Central memory CD8-positive, alpha-beta T cell (primary cell): ENCODE measurements at regions not wholly inside any gene's neighbourhood (a gene's known extent, or its start where the extent isn't known, plus 50 kb on each side); places are given as distances from the start of the nearest gene placed in this dataset.

Experiments used
- ATAC-seq: fragments of 150-1000 bp; cut with Tn5 transposase; replicated peaks from 2 replicates; pipeline ENCODE4 v1.10.0; 2022; ENCODE audit warnings: mild to moderate bottlenecking, moderate FRiP score, moderate number of reproducible peaks; ENCODE audit not compliant: poor library complexity, severe bottlenecking; ENCODE audit errors: extremely low read depth
- DNase-seq, 2 donors: peaks; one replicate each; pipeline ENCODE4 v3.0.0; 2021; ENCODE audit warnings: low spot score in 2 of 2
- H3K27ac Mint-ChIP-seq: one replicate; pipeline ENCODE4 v1.8.0; 2022; ENCODE audit warnings: low read depth, mild to moderate bottlenecking, moderate library complexity, mixed read lengths
- H3K27me3 Mint-ChIP-seq: one replicate; pipeline ENCODE4 v1.8.0; 2022; ENCODE audit warnings: mixed read lengths
- H3K36me3 Mint-ChIP-seq: one replicate; pipeline ENCODE4 v1.8.0; 2022; ENCODE audit warnings: mild to moderate bottlenecking, moderate library complexity, mixed read lengths; ENCODE audit not compliant: insufficient read depth
- H3K4me1 Mint-ChIP-seq: one replicate; pipeline ENCODE4 v1.8.0; 2022; ENCODE audit warnings: mixed read lengths
- H3K4me3 Mint-ChIP-seq: one replicate; pipeline ENCODE4 v1.8.0; 2022; ENCODE audit warnings: mild to moderate bottlenecking, moderate library complexity, mixed read lengths
- H3K9me3 Mint-ChIP-seq: one replicate; pipeline ENCODE4 v1.8.0; 2022; ENCODE audit warnings: mixed read lengths

- H3K9me3 Mint-ChIP-seq, result peaks cover 7% of the 10 kb centered on the region
- H3K4me1 Mint-ChIP-seq, result no peaks in the 10 kb centered on the region
- no peaks in the 10 kb centered on the region for H3K36me3 Mint-ChIP-seq
- H3K27me3 Mint-ChIP-seq, result peaks cover 13% of the 10 kb centered on the region
- no peak overlapping the region for H3K27ac Mint-ChIP-seq
- no peak for ATAC-seq
- H3K4me3 Mint-ChIP-seq, result no peak overlapping the region
- DNase-seq, result no peak
Measured at GRCh38 chr13:31452525-31452924, 252.8 kb downstream of the B3GLCT start.

GRCh38 chr13:31455581-31455980 lies 255.8 kb downstream of the B3GLCT start:
- DNase-seq, result no peak
- peaks cover 7% of the 10 kb centered on the region for H3K9me3 Mint-ChIP-seq
- peaks cover 11% of the 10 kb centered on the region for H3K27me3 Mint-ChIP-seq
- no peak for ATAC-seq
- H3K27ac Mint-ChIP-seq, result no peak overlapping the region
- H3K36me3 Mint-ChIP-seq, result no peaks in the 10 kb centered on the region
- H3K4me3 Mint-ChIP-seq, result no peak overlapping the region
- H3K4me1 Mint-ChIP-seq, result no peaks in the 10 kb centered on the region

GRCh38 chr13:31456056-31456455 lies 256.3 kb downstream of the B3GLCT start:
- Mint-ChIP-seq H3K36me3 (no peaks in the 10 kb centered on the region), H3K9me3 (peaks cover 3% of the 10 kb centered on the region), H3K4me1 (no peaks in the 10 kb centered on the region), H3K27ac (no peak overlapping the region), H3K4me3 (no peak overlapping the region), H3K27me3 (peaks cover 7% of the 10 kb centered on the region)
- DNase-seq, result no peak
- ATAC-seq, result no peak

- Mint-ChIP-seq H3K9me3 (no peaks in the 10 kb centered on the region), H3K27me3 (no peaks in the 10 kb centered on the region), H3K27ac (no peak overlapping the region), H3K4me3 (no peak overlapping the region), H3K36me3 (no peaks in the 10 kb centered on the region), H3K4me1 (no peaks in the 10 kb centered on the region)
- ATAC-seq, result no peak
- no peak for DNase-seq
Measured at GRCh38 chr13:31460061-31460460, 260.3 kb downstream of the B3GLCT start.

GRCh38 chr13:31461923-31462322 lies 262.1 kb downstream of the B3GLCT start:
- Mint-ChIP-seq H3K36me3 (no peaks in the 10 kb centered on the region), H3K9me3 (no peaks in the 10 kb centered on the region), H3K4me1 (no peaks in the 10 kb centered on the region), H3K27me3 (no peaks in the 10 kb centered on the region), H3K4me3 (no peak overlapping the region), H3K27ac (no peak overlapping the region)
- ATAC-seq (no peak), DNase-seq (no peak)

- no peak for ATAC-seq
- no peaks in the 10 kb centered on the region for H3K27me3 Mint-ChIP-seq
- no peaks in the 10 kb centered on the region for H3K9me3 Mint-ChIP-seq
- H3K4me3 Mint-ChIP-seq, result no peak overlapping the region
- no peaks in the 10 kb centered on the region for H3K4me1 Mint-ChIP-seq
- no peak overlapping the region for H3K27ac Mint-ChIP-seq
- no peaks in the 10 kb centered on the region for H3K36me3 Mint-ChIP-seq
- no peak for DNase-seq
Measured at GRCh38 chr13:31462766-31463165, 263.0 kb downstream of the B3GLCT start.

- no peaks in the 10 kb centered on the region for H3K36me3 Mint-ChIP-seq
- H3K27me3 Mint-ChIP-seq, result peaks cover 8% of the 10 kb centered on the region
- ATAC-seq (no peak), DNase-seq (no peak)
- no peak overlapping the region for H3K27ac Mint-ChIP-seq
- H3K9me3 Mint-ChIP-seq, result no peaks in the 10 kb centered on the region
- H3K4me1 Mint-ChIP-seq, result no peaks in the 10 kb centered on the region
- no peak overlapping the region for H3K4me3 Mint-ChIP-seq
Measured at GRCh38 chr13:31468114-31468902, 268.5 kb downstream of the B3GLCT start.

GRCh38 chr13:31469377-31469776 lies 269.6 kb downstream of the B3GLCT start:
- Mint-ChIP-seq H3K4me3 (no peak overlapping the region), H3K27ac (no peak overlapping the region), H3K4me1 (no peaks in the 10 kb centered on the region), H3K36me3 (no peaks in the 10 kb centered on the region), H3K27me3 (peaks cover 8% of the 10 kb centered on the region), H3K9me3 (no peaks in the 10 kb centered on the region)
- ATAC-seq, result no peak
- DNase-seq, result no peak

- Mint-ChIP-seq H3K27me3 (no peaks in the 10 kb centered on the region), H3K4me3 (no peak overlapping the region), H3K36me3 (peaks cover 5% of the 10 kb centered on the region), H3K9me3 (no peaks in the 10 kb centered on the region), H3K4me1 (no peaks in the 10 kb centered on the region), H3K27ac (no peak overlapping the region)
- DNase-seq, result no peak
- no peak for ATAC-seq
Measured at GRCh38 chr13:31476266-31476665, 263.1 kb upstream of the RXFP2 start.

GRCh38 chr13:31476753-31477152 lies 262.6 kb upstream of the RXFP2 start:
- Mint-ChIP-seq H3K27ac (no peak overlapping the region), H3K4me3 (no peak overlapping the region), H3K27me3 (no peaks in the 10 kb centered on the region), H3K9me3 (no peaks in the 10 kb centered on the region), H3K4me1 (no peaks in the 10 kb centered on the region), H3K36me3 (peaks cover 5% of the 10 kb centered on the region)
- DNase-seq (no peak), ATAC-seq (no peak)

- ATAC-seq, result no peak
- DNase-seq, result no peak
- Mint-ChIP-seq H3K4me1 (no peaks in the 10 kb centered on the region), H3K36me3 (peaks cover 5% of the 10 kb centered on the region), H3K9me3 (no peaks in the 10 kb centered on the region), H3K27me3 (no peaks in the 10 kb centered on the region), H3K4me3 (no peak overlapping the region), H3K27ac (no peak overlapping the region)
Measured at GRCh38 chr13:31477961-31478360, 261.4 kb upstream of the RXFP2 start.

GRCh38 chr13:31485183-31485582 lies 254.1 kb upstream of the RXFP2 start:
- ATAC-seq (no peak), DNase-seq (no peak)
- Mint-ChIP-seq H3K27ac (no peak overlapping the region), H3K36me3 (peaks cover 2% of the 10 kb centered on the region), H3K9me3 (no peaks in the 10 kb centered on the region), H3K4me3 (no peak overlapping the region), H3K27me3 (no peaks in the 10 kb centered on the region), H3K4me1 (no peaks in the 10 kb centered on the region)

- DNase-seq (no peak), ATAC-seq (no peak)
- Mint-ChIP-seq H3K4me1 (no peaks in the 10 kb centered on the region), H3K27ac (no peak overlapping the region), H3K27me3 (no peaks in the 10 kb centered on the region), H3K9me3 (no peaks in the 10 kb centered on the region), H3K4me3 (no peak overlapping the region), H3K36me3 (peaks cover 2% of the 10 kb centered on the region)
Measured at GRCh38 chr13:31485651-31486051, 253.7 kb upstream of the RXFP2 start.
